Psoas muscle (tissue), 7 donors: ENCODE measurements at regions not wholly inside any gene's neighbourhood (a gene's known extent, or its start where the extent isn't known, plus 50 kb on each side); places are given as distances from the start of the nearest gene placed in this dataset.

Experiments used
- ATAC-seq, 4 donors: fragments of 200-7000 bp; cut with Tn5 transposase; one replicate each; pipeline ENCODE4 v1.9.1; 2020; ENCODE audit warnings: moderate library complexity in 3 of 4, mild to moderate bottlenecking in 2 of 4
- DNase-seq, 2 donors: peaks; one replicate each; pipeline ENCODE4 v3.0.0-alpha.2; 2020
- H3K27ac ChIP-seq: fragments of 200-600 bp; one replicate; pipeline ENCODE4 v1.8.0; 2022
- H3K27me3 ChIP-seq, 3 donors: fragments of 200-600 bp in 1 of 3; one replicate each; pipeline versions ENCODE4 v1.6.1 to v1.8.0; 2013 to 2022; ENCODE audit warnings: low read length in 2 of 3, mild to moderate bottlenecking in 2 of 3, moderate library complexity in 1 of 3; ENCODE audit not compliant: insufficient read depth in 3 of 3
- H3K36me3 ChIP-seq, 2 donors: fragments of 200-600 bp in 1 of 2; one replicate each; pipeline versions ENCODE4 v1.6.1 to v1.8.0; 2013 to 2022; ENCODE audit warnings: low read depth in 1 of 2, mild to moderate bottlenecking in 1 of 2, moderate library complexity in 1 of 2; ENCODE audit not compliant: insufficient read depth in 1 of 2
- H3K4me1 ChIP-seq: fragments of 200-600 bp; one replicate; pipeline ENCODE4 v1.8.0; 2022
- H3K4me3 ChIP-seq: fragments of 200-600 bp; one replicate; pipeline ENCODE4 v1.8.0; 2022; ENCODE audit warnings: mild to moderate bottlenecking
- H3K9me3 ChIP-seq: fragments of 200-600 bp; one replicate; pipeline ENCODE4 v1.8.0; 2022
- CTCF ChIP-seq: fragments of 200-600 bp; IDR thresholded peaks from one replicate; pipeline ENCODE4 v1.8.0; 2022; ENCODE audit warnings: antibody characterized with exemption
- WGBS, 3 donors: extraction: QIAGEN DNeasy Blood & Tissue Kit; methylation state at CpG; one replicate each; pipeline versions ENCODE4 v1.1.6 to v1.1.7; 2013; 5-methylcytosine and 5-hydroxymethylcytosine counted together
- intact Hi-C, 2 donors: fragments of 100-400 bp; cut with DNase I; formaldehyde crosslinking; loops; one replicate each; pipeline versions ENCODE4 v1.11.0 to v1.14.2; 2022
- donor health status: healthy with polysubstance abuse.
- donor health status: DM: no; HTN: no; CAD: no; lungs with moderate emphysema.
- donor health status: Bipolar disorder and iron deficiency.
- donor health status: healthy.
- donor health status: DM: yes; HTN: yes; CAD: no.
- donor health status: DM: no; HTN: no; CAD: no.
- donor health status: DM: yes; HTN: yes; CAD: no.

- no peak for TF ChIP-seq CTCF
- 54 to 65% (median 64%) methylated on average over 4 of the region's 4 CpGs for WGBS, 3 donors
- no peak for DNase-seq
Measured at GRCh38 chr4:60314416-60314815, 885.7 kb upstream of the ADGRL3 start.

GRCh38 chr4:60315586-60315985 is 884.5 kb upstream of the ADGRL3 start:
- Histone ChIP-seq H3K4me3 (no peak overlapping the region), H3K9me3 (no peaks in the 10 kb centered on the region), H3K36me3 (no peaks in the 10 kb centered on the region), H3K4me1 (no peaks in the 10 kb centered on the region), H3K27me3 (no peaks in the 10 kb centered on the region), H3K27ac (no peak overlapping the region)
- WGBS, 3 donors, result 74 to 81% (median 76%) methylated on average over 2 of the region's 2 CpGs
- TF ChIP-seq CTCF, result no peak
- intact Hi-C loops, result no loop called here
- DNase-seq (no peak), ATAC-seq (no peak)

More at GRCh38 chr4:60314416-60314815, 885.7 kb upstream of the ADGRL3 start:
- H3K4me3 ChIP-seq, result no peak overlapping the region
- H3K27me3 ChIP-seq, result no peaks in the 10 kb centered on the region
- H3K4me1 ChIP-seq, result no peaks in the 10 kb centered on the region
- intact Hi-C loops, result no loop called here
- H3K27ac ChIP-seq, result no peak overlapping the region
- ATAC-seq, result no peak
- no peaks in the 10 kb centered on the region for H3K36me3 ChIP-seq
- no peaks in the 10 kb centered on the region for H3K9me3 ChIP-seq

GRCh38 chr4:60326735-60327134 is 873.4 kb upstream of the ADGRL3 start:
- Histone ChIP-seq H3K4me3 (no peak overlapping the region), H3K36me3 (no peaks in the 10 kb centered on the region), H3K27me3 (no peaks in the 10 kb centered on the region), H3K9me3 (no peaks in the 10 kb centered on the region), H3K27ac (no peak overlapping the region), H3K4me1 (no peaks in the 10 kb centered on the region)
- 38 to 55% (median 41%) methylated on average over 3 of the region's 3 CpGs for WGBS, 3 donors
- ATAC-seq (no peak), DNase-seq (no peak)
- TF ChIP-seq CTCF, result no peak
- intact Hi-C loops, result no loop called here

GRCh38 chr4:60327651-60328050 is 872.5 kb upstream of the ADGRL3 start:
- 20 to 33% (median 32%) methylated on average over 1 of the region's 1 CpG for WGBS, 3 donors
- no peaks in the 10 kb centered on the region for H3K4me1 ChIP-seq
- TF ChIP-seq CTCF, result no peak

GRCh38 chr4:60344908-60345307 is 855.2 kb upstream of the ADGRL3 start:
- H3K4me1 ChIP-seq, result no peaks in the 10 kb centered on the region
- no peak for TF ChIP-seq CTCF
- no peak overlapping the region for H3K27ac ChIP-seq
- 44 to 53% (median 47%) methylated on average over 2 of the region's 2 CpGs for WGBS, 3 donors
- H3K36me3 ChIP-seq, result no peaks in the 10 kb centered on the region
- no peaks in the 10 kb centered on the region for H3K27me3 ChIP-seq
- DNase-seq, result no peak
- no peak overlapping the region for H3K4me3 ChIP-seq
- no peaks in the 10 kb centered on the region for H3K9me3 ChIP-seq
- ATAC-seq, result no peak
- intact Hi-C loops, result no loop called here

More at GRCh38 chr4:60327651-60328050, 872.5 kb upstream of the ADGRL3 start:
- Histone ChIP-seq H3K27ac (no peak overlapping the region), H3K27me3 (no peaks in the 10 kb centered on the region), H3K36me3 (no peaks in the 10 kb centered on the region), H3K9me3 (no peaks in the 10 kb centered on the region), H3K4me3 (no peak overlapping the region)
- intact Hi-C loops, result no loop called here
- DNase-seq, result no peak
- no peak for ATAC-seq
